MM.1S (cell line): ENCODE measurements at regions not wholly inside any gene's neighbourhood (a gene's known extent, or its start where the extent isn't known, plus 50 kb on each side); places are given as distances from the start of the nearest gene placed in this dataset.
A peak's percentile ranks its signal among the peaks of the same experiment; 100 is the strongest.

Experiments used
- DNase-seq: peaks from one replicate; pipeline ENCODE4 v3.0.0-alpha.2; 2015
- H2AFZ ChIP-seq: fragments of 300-600 bp; sonication (generic); 2 replicates; pipeline ENCODE4 v1.6.0; 2016; ENCODE audit warnings: antibody characterized with exemption, low read length
- H3F3A ChIP-seq: fragments of 300-600 bp; sonication (generic); 2 replicates; pipeline ENCODE4 v1.6.1; 2016; ENCODE audit warnings: mild to moderate bottlenecking, antibody characterized with exemption, low read length, moderate library complexity, mixed read lengths; ENCODE audit not compliant: insufficient read depth
- H3K27ac ChIP-seq: fragments of 300-600 bp; sonication (generic); 2 replicates; pipeline ENCODE4 v1.5.1; 2016; ENCODE audit warnings: mild to moderate bottlenecking, low read length
- H3K27me3 ChIP-seq: fragments of 300-600 bp; sonication (generic); replicated peaks from 2 replicates; pipeline ENCODE4 v1.6.0; 2016; ENCODE audit warnings: low read length; ENCODE audit not compliant: insufficient read depth
- H3K36me3 ChIP-seq: fragments of 300-600 bp; sonication (generic); replicated peaks from 2 replicates; pipeline ENCODE4 v1.6.1; 2016; ENCODE audit warnings: mild to moderate bottlenecking, low read length, mixed read lengths; ENCODE audit not compliant: insufficient read depth
- H3K4me1 ChIP-seq: fragments of 300-600 bp; sonication (generic); 2 replicates; pipeline ENCODE4 v1.6.1; 2016; ENCODE audit warnings: low read length, mixed read lengths
- H3K4me2 ChIP-seq: fragments of 300-600 bp; sonication (generic); 2 replicates; pipeline ENCODE4 v1.6.0; 2016; ENCODE audit warnings: low read depth, low read length
- H3K4me3 ChIP-seq: fragments of 300-600 bp; sonication (generic); 2 replicates; pipeline ENCODE4 v1.5.1; 2016; ENCODE audit warnings: low read length, mixed read lengths
- H3K79me2 ChIP-seq: fragments of 300-600 bp; sonication (generic); 2 replicates; pipeline ENCODE4 v1.6.1; 2016; ENCODE audit warnings: mixed run types, low read length, mixed read lengths
- H3K9ac ChIP-seq: fragments of 300-600 bp; sonication (generic); 2 replicates; pipeline ENCODE4 v1.6.1; 2016; ENCODE audit warnings: low read length, mixed read lengths
- H3K9me2 ChIP-seq: fragments of 300-600 bp; sonication (generic); replicated peaks from 2 replicates; pipeline ENCODE4 v1.6.1; 2016; ENCODE audit warnings: mild to moderate bottlenecking, low read length, mixed read lengths; ENCODE audit not compliant: insufficient read depth
- H3K9me3 ChIP-seq: fragments of 300-600 bp; sonication (generic); replicated peaks from 2 replicates; pipeline ENCODE4 v1.6.1; 2016; ENCODE audit warnings: mild to moderate bottlenecking, low read length, mixed read lengths; ENCODE audit not compliant: insufficient read depth
- H4K20me1 ChIP-seq: fragments of 300-600 bp; sonication (generic); 2 replicates; pipeline ENCODE4 v1.6.1; 2016; ENCODE audit warnings: mild to moderate bottlenecking, low read length, moderate library complexity, mixed read lengths; ENCODE audit not compliant: insufficient read depth
- CTCF ChIP-seq: fragments of 300-600 bp; sonication (generic); IDR thresholded peaks from 2 replicates; pipeline ENCODE4 v1.5.1; 2016; ENCODE audit warnings: antibody characterized with exemption, low read length, mixed read lengths
- EZH2 ChIP-seq: fragments of 300-600 bp; sonication (generic); optimal IDR thresholded peaks from 2 replicates; pipeline ENCODE3; 2017; ENCODE audit warnings: low read depth, mild to moderate bottlenecking, antibody characterized with exemption, low read length, mixed read lengths
- EZH2phosphoT487 ChIP-seq: fragments of 300-600 bp; sonication (generic); IDR thresholded peaks from 2 replicates; pipeline ENCODE4 v1.6.1; 2018; ENCODE audit warnings: antibody characterized with exemption, low read length

GRCh38 chr3:153629148-153629547 lies 467.1 kb downstream of the RAP2B start:
- Histone ChIP-seq H3K36me3 (no peaks in the 10 kb centered on the region), H3K4me1 (peaks cover 73% of the 10 kb centered on the region), H3K9ac (peak overlapping the region; percentile 22; the same call in 1 of the 2 replicates), H3K4me2 (peak overlapping the region; percentile 59), H3K9me2 (no peaks in the 10 kb centered on the region), H3K79me2 (no peaks in the 10 kb centered on the region), H3F3A (peaks cover 14% of the 10 kb centered on the region), H3K4me3 (peak overlapping the region; percentile 45; the same call in 1 of the 2 replicates), H4K20me1 (no peaks in the 10 kb centered on the region), H3K9me3 (no peaks in the 10 kb centered on the region), H2AFZ (peak overlapping the region; percentile 64), H3K27ac (peak overlapping the region; percentile 63; the same call in 1 of the 2 replicates), H3K27me3 (no peaks in the 10 kb centered on the region)
- TF ChIP-seq EZH2: no peak
- no peak for TF ChIP-seq CTCF
- no peak for TF ChIP-seq EZH2phosphoT487
- DNase-seq: no peak

GRCh38 chr3:153631102-153631501 lies 469.1 kb downstream of the RAP2B start:
- no peak overlapping the region for H3K27ac ChIP-seq
- TF ChIP-seq EZH2phosphoT487: no peak
- no peak for TF ChIP-seq EZH2
- TF ChIP-seq CTCF: no peak

GRCh38 chr3:153631664-153632063 lies 469.6 kb downstream of the RAP2B start:
- H2AFZ ChIP-seq: no peak overlapping the region
- H4K20me1 ChIP-seq: no peaks in the 10 kb centered on the region
- no peak overlapping the region for H3K9ac ChIP-seq
- peaks cover 50% of the 10 kb centered on the region for H3K4me1 ChIP-seq
- no peak overlapping the region for H3K4me3 ChIP-seq
- H3K4me2 ChIP-seq: no peak overlapping the region
- no peak for DNase-seq
- no peaks in the 10 kb centered on the region for H3K36me3 ChIP-seq
- peaks cover 14% of the 10 kb centered on the region for H3F3A ChIP-seq
- no peaks in the 10 kb centered on the region for H3K9me2 ChIP-seq
- no peak for TF ChIP-seq CTCF
- TF ChIP-seq EZH2: no peak
- H3K79me2 ChIP-seq: no peaks in the 10 kb centered on the region
- H3K27me3 ChIP-seq: no peaks in the 10 kb centered on the region
- no peaks in the 10 kb centered on the region for H3K9me3 ChIP-seq
- H3K27ac ChIP-seq: no peak overlapping the region

More at GRCh38 chr3:153631102-153631501, 469.1 kb downstream of the RAP2B start:
- Histone ChIP-seq H3K79me2 (no peaks in the 10 kb centered on the region), H3K4me3 (no peak overlapping the region), H4K20me1 (no peaks in the 10 kb centered on the region), H3K36me3 (no peaks in the 10 kb centered on the region), H3K9me3 (no peaks in the 10 kb centered on the region), H3K9ac (no peak overlapping the region), H3K27me3 (no peaks in the 10 kb centered on the region), H3K4me2 (no peak overlapping the region), H3K4me1 (peaks cover 56% of the 10 kb centered on the region), H2AFZ (no peak overlapping the region), H3K9me2 (no peaks in the 10 kb centered on the region), H3F3A (peaks cover 14% of the 10 kb centered on the region)
- DNase-seq: no peak
